ENCODE measurements at regions not wholly inside any gene's neighbourhood (a gene's known extent, or its start where the extent isn't known, plus 50 kb on each side); places are given as distances from the start of the nearest gene placed in this dataset.

DNA sequence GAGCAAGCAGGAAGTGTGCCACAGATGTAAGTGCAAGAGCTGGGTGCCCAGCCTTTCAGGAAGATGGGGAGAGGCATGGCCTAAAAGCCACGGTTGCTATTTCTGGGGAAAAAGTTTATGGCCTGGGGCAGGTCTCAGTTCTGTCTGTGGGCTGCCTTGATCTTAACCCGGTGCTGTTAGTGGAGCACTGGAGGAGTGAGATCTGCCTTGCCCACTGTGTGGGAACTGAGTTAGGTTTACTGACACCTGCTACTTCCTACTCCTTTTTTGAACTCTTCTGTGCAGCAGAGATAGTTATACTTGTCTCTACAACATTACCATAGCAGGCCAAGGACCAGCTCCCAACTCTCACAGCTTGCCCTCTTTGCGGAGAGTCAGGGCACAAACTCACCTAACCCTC is 76.5 kb downstream of the ITM2A start:
- TF ChIP-seq, protein P1, sequence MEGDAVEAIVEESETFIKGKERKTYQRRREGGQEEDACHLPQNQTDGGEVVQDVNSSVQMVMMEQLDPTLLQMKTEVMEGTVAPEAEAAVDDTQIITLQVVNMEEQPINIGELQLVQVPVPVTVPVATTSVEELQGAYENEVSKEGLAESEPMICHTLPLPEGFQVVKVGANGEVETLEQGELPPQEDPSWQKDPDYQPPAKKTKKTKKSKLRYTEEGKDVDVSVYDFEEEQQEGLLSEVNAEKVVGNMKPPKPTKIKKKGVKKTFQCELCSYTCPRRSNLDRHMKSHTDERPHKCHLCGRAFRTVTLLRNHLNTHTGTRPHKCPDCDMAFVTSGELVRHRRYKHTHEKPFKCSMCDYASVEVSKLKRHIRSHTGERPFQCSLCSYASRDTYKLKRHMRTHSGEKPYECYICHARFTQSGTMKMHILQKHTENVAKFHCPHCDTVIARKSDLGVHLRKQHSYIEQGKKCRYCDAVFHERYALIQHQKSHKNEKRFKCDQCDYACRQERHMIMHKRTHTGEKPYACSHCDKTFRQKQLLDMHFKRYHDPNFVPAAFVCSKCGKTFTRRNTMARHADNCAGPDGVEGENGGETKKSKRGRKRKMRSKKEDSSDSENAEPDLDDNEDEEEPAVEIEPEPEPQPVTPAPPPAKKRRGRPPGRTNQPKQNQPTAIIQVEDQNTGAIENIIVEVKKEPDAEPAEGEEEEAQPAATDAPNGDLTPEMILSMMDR (IDR thresholded peaks at IDR 0.05; ENCODE audit: borderline replicate concordance, extremely low read depth, low read length, poor library complexity, severe bottlenecking), result no peak
- no peak for TF ChIP-seq EZH2 (IDR thresholded peaks at IDR 0.05; ENCODE audit: borderline replicate concordance, low read depth, low read length, severe bottlenecking)

All from DND-41 (cell line).